Nephron progenitor cell (in vitro differentiated cells): ENCODE measurements at regions not wholly inside any gene's neighbourhood (a gene's known extent, or its start where the extent isn't known, plus 50 kb on each side); places are given as distances from the start of the nearest gene placed in this dataset.

Experiments used
- DNase-seq: peaks from one replicate; pipeline ENCODE4 v3.0.0; 2021
- H3K27ac Mint-ChIP-seq: 2 replicates; pipeline ENCODE4 v1.8.0; 2021; ENCODE audit warnings: mild to moderate bottlenecking, moderate library complexity, mixed read lengths
- H3K27me3 Mint-ChIP-seq: 2 replicates; pipeline ENCODE4 v1.8.0; 2021; ENCODE audit warnings: mild to moderate bottlenecking, low read depth, mixed read lengths; ENCODE audit not compliant: poor library complexity
- H3K36me3 Mint-ChIP-seq: 2 replicates; pipeline ENCODE4 v1.8.0; 2021; ENCODE audit warnings: low read depth, mixed read lengths
- H3K4me1 Mint-ChIP-seq: 2 replicates; pipeline ENCODE4 v1.8.0; 2021; ENCODE audit warnings: mixed read lengths
- H3K4me3 Mint-ChIP-seq: 2 replicates; pipeline ENCODE4 v1.8.0; 2021; ENCODE audit warnings: mild to moderate bottlenecking, moderate library complexity, mixed read lengths
- H3K9me3 Mint-ChIP-seq: 2 replicates; pipeline ENCODE4 v1.8.0; 2021; ENCODE audit warnings: mild to moderate bottlenecking, moderate library complexity, mixed read lengths
- TF ChIP-seq, protein P1 (sequence below): fragments of 200-600 bp; sonication (generic); IDR thresholded peaks from 2 replicates; pipeline ENCODE4 v1.5.0; 2021; ENCODE audit warnings: antibody characterized with exemption

DNA sequence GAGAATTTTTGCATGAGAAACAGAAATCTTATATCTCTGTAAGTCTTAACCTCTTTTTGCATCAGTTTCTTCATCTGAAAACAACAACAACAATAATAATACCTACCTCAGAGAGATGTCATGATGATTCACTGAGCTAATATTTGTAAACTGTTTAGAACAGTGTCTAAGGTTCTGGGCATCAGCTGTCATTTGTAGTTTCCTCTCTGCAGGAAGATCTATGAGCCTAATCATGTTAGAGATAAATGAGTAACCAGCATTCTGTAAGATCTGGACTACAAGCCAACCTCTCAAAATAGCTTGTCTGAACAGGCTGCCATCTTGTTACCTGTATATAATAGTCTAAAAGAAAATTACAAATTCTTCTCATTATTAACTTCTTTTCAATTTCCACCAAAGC is 383.0 kb upstream of the RORA start:
- Mint-ChIP-seq H3K36me3 (peaks cover 21% of the 10 kb centered on the region), H3K9me3 (peaks cover 29% of the 10 kb centered on the region), H3K27me3 (peaks cover 8% of the 10 kb centered on the region), H3K27ac (no peak overlapping the region), H3K4me1 (no peaks in the 10 kb centered on the region), H3K4me3 (no peak overlapping the region)
- TF ChIP-seq, protein P1, sequence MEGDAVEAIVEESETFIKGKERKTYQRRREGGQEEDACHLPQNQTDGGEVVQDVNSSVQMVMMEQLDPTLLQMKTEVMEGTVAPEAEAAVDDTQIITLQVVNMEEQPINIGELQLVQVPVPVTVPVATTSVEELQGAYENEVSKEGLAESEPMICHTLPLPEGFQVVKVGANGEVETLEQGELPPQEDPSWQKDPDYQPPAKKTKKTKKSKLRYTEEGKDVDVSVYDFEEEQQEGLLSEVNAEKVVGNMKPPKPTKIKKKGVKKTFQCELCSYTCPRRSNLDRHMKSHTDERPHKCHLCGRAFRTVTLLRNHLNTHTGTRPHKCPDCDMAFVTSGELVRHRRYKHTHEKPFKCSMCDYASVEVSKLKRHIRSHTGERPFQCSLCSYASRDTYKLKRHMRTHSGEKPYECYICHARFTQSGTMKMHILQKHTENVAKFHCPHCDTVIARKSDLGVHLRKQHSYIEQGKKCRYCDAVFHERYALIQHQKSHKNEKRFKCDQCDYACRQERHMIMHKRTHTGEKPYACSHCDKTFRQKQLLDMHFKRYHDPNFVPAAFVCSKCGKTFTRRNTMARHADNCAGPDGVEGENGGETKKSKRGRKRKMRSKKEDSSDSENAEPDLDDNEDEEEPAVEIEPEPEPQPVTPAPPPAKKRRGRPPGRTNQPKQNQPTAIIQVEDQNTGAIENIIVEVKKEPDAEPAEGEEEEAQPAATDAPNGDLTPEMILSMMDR: no peak
- no peak for DNase-seq

DNA sequence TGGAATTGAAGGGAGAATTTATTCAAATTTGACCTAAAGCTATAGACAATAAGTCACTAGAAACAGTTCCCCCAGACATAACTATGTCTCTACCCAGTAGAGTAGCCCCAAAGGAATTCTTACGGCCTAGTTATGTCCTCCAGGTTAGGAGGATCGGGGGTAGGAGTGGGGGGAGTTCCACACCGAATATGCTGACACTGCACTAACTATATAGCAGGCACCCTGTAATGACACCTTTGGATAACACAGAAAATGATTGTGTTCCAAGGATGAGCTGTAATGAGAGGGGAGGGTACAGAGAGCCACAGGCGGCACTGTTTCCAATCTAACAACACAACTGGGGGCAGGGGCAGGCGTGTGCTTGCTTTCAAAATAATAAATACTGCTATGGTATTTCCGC is 376.2 kb upstream of the RORA start:
- no peaks in the 10 kb centered on the region for H3K4me1 Mint-ChIP-seq
- no peak overlapping the region for H3K4me3 Mint-ChIP-seq
- DNase-seq: no peak
- H3K27ac Mint-ChIP-seq: no peak overlapping the region
- TF ChIP-seq, protein P1: no peak
- H3K9me3 Mint-ChIP-seq: no peaks in the 10 kb centered on the region
- no peaks in the 10 kb centered on the region for H3K36me3 Mint-ChIP-seq
- H3K27me3 Mint-ChIP-seq: peaks cover 3% of the 10 kb centered on the region

DNA sequence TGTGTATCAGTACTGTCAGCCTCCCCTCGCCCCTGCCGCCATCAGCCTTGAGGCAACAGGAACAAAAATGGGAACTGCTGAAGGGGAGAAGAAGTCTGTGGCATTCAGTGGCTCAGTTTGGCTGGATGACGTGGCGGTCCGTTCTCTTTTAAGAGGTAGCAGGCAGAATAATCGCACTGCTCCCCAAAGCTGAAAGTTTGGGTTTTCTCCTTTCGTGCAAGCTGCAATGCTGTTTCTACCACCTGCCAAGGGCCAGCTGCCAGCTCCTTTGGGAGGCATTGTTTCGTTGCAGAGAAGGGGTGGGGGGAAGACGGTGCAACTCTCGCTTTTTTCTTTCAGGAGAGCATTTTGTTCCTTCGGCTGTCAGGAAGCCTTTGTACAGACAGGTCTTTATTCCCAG is 369.6 kb upstream of the RORA start:
- TF ChIP-seq, protein P1: no peak
- H3K27me3 Mint-ChIP-seq: peaks cover 10% of the 10 kb centered on the region
- no peak for DNase-seq
- H3K4me3 Mint-ChIP-seq: no peak overlapping the region
- no peaks in the 10 kb centered on the region for H3K4me1 Mint-ChIP-seq
- no peak overlapping the region for H3K27ac Mint-ChIP-seq
- no peaks in the 10 kb centered on the region for H3K36me3 Mint-ChIP-seq
- no peaks in the 10 kb centered on the region for H3K9me3 Mint-ChIP-seq

DNA sequence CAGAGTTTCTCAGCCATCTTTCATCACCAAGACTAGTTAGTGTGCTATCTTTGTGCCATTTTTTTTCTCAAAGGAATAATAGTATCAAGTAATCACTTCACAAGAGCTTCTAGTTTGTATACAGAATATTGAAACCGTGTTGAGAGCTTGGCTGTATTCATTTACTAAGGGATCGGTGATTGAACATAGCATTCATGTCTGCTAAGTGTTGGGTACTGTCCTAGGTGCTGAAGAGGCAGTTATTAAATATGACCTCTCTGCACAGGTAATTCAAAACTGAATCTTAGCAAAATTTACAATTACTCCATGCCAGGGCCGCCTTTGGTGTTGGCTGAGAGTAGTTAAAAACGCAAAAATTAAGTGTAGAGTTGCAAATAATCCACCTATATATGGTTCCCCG is 355.3 kb upstream of the RORA start:
- peaks cover 20% of the 10 kb centered on the region for H3K9me3 Mint-ChIP-seq
- TF ChIP-seq, protein P1: no peak
- H3K4me3 Mint-ChIP-seq: no peak overlapping the region
- no peak overlapping the region for H3K27ac Mint-ChIP-seq
- no peak for DNase-seq
- H3K4me1 Mint-ChIP-seq: no peaks in the 10 kb centered on the region
- no peaks in the 10 kb centered on the region for H3K36me3 Mint-ChIP-seq
- no peaks in the 10 kb centered on the region for H3K27me3 Mint-ChIP-seq

DNA sequence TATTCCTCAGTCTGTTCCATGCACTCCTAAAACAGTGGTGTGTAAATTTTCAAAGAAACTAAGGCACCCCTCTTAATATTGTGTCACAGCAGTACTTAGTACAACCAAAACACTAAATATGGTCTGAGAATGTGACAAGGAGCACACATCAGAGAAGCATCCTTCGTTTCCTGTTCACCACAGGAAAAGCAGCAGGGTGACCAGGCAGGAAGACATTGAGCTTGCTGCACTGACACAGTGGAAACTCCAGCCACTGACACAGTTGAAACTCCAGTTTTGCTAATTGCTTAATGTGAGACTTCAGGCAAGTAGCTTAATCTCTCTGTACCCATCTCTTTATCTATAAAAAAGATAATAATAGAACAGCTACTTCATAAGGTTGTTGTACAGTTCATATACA is 353.0 kb upstream of the RORA start:
- Mint-ChIP-seq H3K27ac (no peak overlapping the region), H3K4me3 (no peak overlapping the region), H3K36me3 (no peaks in the 10 kb centered on the region), H3K9me3 (peaks cover 20% of the 10 kb centered on the region), H3K27me3 (no peaks in the 10 kb centered on the region), H3K4me1 (no peaks in the 10 kb centered on the region)
- DNase-seq: no peak
- TF ChIP-seq, protein P1: no peak

DNA sequence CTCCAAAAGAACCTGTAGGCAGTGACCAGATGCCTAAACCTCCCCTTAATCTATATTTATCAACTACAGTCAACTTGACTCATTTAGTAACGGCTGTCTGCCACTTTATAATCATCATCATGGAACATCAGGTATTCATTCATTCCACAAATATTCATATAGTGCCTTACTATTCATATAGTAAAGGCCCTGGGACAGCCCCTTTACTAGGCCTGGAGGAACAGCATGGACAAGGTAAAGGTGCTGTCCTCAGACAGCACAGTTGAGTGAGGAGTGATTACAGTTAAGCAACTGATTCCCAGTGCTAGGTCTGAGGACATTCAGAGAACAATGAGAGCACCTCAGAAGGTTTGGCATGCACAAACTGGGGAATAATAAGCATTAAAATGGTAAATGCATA is 346.5 kb upstream of the RORA start:
- Mint-ChIP-seq H3K4me1 (no peaks in the 10 kb centered on the region), H3K4me3 (no peak overlapping the region), H3K27me3 (no peaks in the 10 kb centered on the region), H3K27ac (no peak overlapping the region), H3K9me3 (no peaks in the 10 kb centered on the region), H3K36me3 (no peaks in the 10 kb centered on the region)
- DNase-seq: no peak
- TF ChIP-seq, protein P1: no peak
